Vagina (tissue), 2 donors: ENCODE measurements at regions not wholly inside any gene's neighbourhood (a gene's known extent, or its start where the extent isn't known, plus 50 kb on each side); places are given as distances from the start of the nearest gene placed in this dataset.

Experiments used
- DNase-seq, 2 donors: peaks; one replicate each; pipeline ENCODE4 v3.0.0-alpha.2; 2017; ENCODE audit errors: extremely low spot score in 2 of 2
- H3K27ac ChIP-seq: fragments of 200-600 bp; sonication (generic); one replicate; pipeline ENCODE4 v1.5.1; 2019
- H3K27me3 ChIP-seq: fragments of 200-600 bp; sonication (generic); one replicate; pipeline ENCODE4 v1.5.1; 2019
- H3K36me3 ChIP-seq, 2 donors: fragments of 200-600 bp; sonication (generic); one replicate each; pipeline ENCODE4 v1.5.1; 2017 to 2019
- H3K4me1 ChIP-seq: fragments of 200-600 bp; sonication (generic); one replicate; pipeline ENCODE4 v1.5.1; 2019
- H3K4me3 ChIP-seq, 2 donors: fragments of 200-600 bp; sonication (generic); 1 replicate in 1 of 2; 2 replicates in 1 of 2; pipeline ENCODE4 v1.5.1; 2016 to 2019
- H3K9me3 ChIP-seq: fragments of 200-600 bp; sonication (generic); one replicate; pipeline ENCODE4 v1.5.1; 2019
- CTCF ChIP-seq, 3 experiments: fragments of 450-650 bp in 2 of 3; fragments of 200-600 bp in 1 of 3; sonication (generic) in 1 of 3; IDR thresholded peaks; one replicate each; pipeline ENCODE4 v1.5.1; 2017 to 2019; ENCODE audit warnings: antibody characterized with exemption in 3 of 3, mild to moderate bottlenecking in 2 of 3, moderate library complexity in 2 of 3
- POLR2A ChIP-seq, 2 donors: fragments of 450-650 bp; IDR thresholded peaks; one replicate each; pipeline ENCODE4 v1.6.1; 2017; ENCODE audit warnings: antibody characterized with exemption in 2 of 2, mild to moderate bottlenecking in 2 of 2, moderate library complexity in 2 of 2
- POLR2AphosphoS5 ChIP-seq, 2 donors: sonication (generic); formaldehyde crosslinking; IDR thresholded peaks; one replicate each; pipeline ENCODE4 v1.9.0; 2017; ENCODE audit warnings: antibody characterized with exemption in 2 of 2, mild to moderate bottlenecking in 2 of 2, low read depth in 1 of 2; ENCODE audit not compliant: insufficient read depth in 1 of 2
- intact Hi-C: fragments of 100-400 bp; cut with DNase I; formaldehyde crosslinking; loops from one replicate; pipeline ENCODE4 v1.15.1; 2023

GRCh38 chr2:47237375-47238334, 61.3 kb upstream of the CALM2 start:
- H3K27me3 ChIP-seq: no peaks in the 10 kb centered on the region
- H3K9me3 ChIP-seq: no peaks in the 10 kb centered on the region
- intact Hi-C loops: no loop called here
- no peaks in the 10 kb centered on the region for H3K36me3 ChIP-seq
- TF ChIP-seq POLR2AphosphoS5 (IDR thresholded peaks at IDR 0.05; ENCODE audit: insufficient read depth in 1 of 2, low read depth in 1 of 2) (no peak), POLR2A (IDR thresholded peaks at IDR 0.05) (no peak), CTCF (IDR thresholded peaks at IDR 0.05) (no peak)
- no peak overlapping the region for H3K4me3 ChIP-seq
- H3K27ac ChIP-seq: no peak overlapping the region
- DNase-seq: no peak
- H3K4me1 ChIP-seq: no peaks in the 10 kb centered on the region

- Histone ChIP-seq H3K27ac (no peak overlapping the region), H3K4me1 (no peaks in the 10 kb centered on the region), H3K27me3 (no peaks in the 10 kb centered on the region), H3K9me3 (no peaks in the 10 kb centered on the region), H3K36me3 (no peaks in the 10 kb centered on the region), H3K4me3 (no peak overlapping the region)
- intact Hi-C loops: no loop called here
- DNase-seq: no peak
- TF ChIP-seq CTCF (IDR thresholded peaks at IDR 0.05) (no peak), POLR2A (IDR thresholded peaks at IDR 0.05) (no peak), POLR2AphosphoS5 (IDR thresholded peaks at IDR 0.05; ENCODE audit: insufficient read depth in 1 of 2, low read depth in 1 of 2) (no peak)
Observed at GRCh38 chr2:47236503-47237215, 60.3 kb upstream of the CALM2 start.

GRCh38 chr2:47235132-47235531, 58.8 kb upstream of the CALM2 start:
- intact Hi-C loops: no loop called here

GRCh38 chr2:47234456-47234855, 58.1 kb upstream of the CALM2 start:
- Histone ChIP-seq H3K9me3 (no peaks in the 10 kb centered on the region), H3K36me3 (no peaks in the 10 kb centered on the region), H3K27ac (no peak overlapping the region), H3K4me3 (no peak overlapping the region), H3K27me3 (no peaks in the 10 kb centered on the region), H3K4me1 (no peaks in the 10 kb centered on the region)
- TF ChIP-seq POLR2AphosphoS5 (IDR thresholded peaks at IDR 0.05; ENCODE audit: insufficient read depth in 1 of 2, low read depth in 1 of 2): no peak
- no peak for TF ChIP-seq CTCF (IDR thresholded peaks at IDR 0.05)
- TF ChIP-seq POLR2A (IDR thresholded peaks at IDR 0.05): no peak
- intact Hi-C loops: no loop called here
- DNase-seq: no peak

More at GRCh38 chr2:47235132-47235531, 58.8 kb upstream of the CALM2 start:
- no peak for DNase-seq
- Histone ChIP-seq H3K36me3 (no peaks in the 10 kb centered on the region), H3K27ac (no peak overlapping the region), H3K9me3 (no peaks in the 10 kb centered on the region), H3K4me1 (no peaks in the 10 kb centered on the region), H3K4me3 (no peak overlapping the region), H3K27me3 (no peaks in the 10 kb centered on the region)
- TF ChIP-seq POLR2AphosphoS5 (IDR thresholded peaks at IDR 0.05; ENCODE audit: insufficient read depth in 1 of 2, low read depth in 1 of 2) (no peak), CTCF (IDR thresholded peaks at IDR 0.05) (no peak), POLR2A (IDR thresholded peaks at IDR 0.05) (no peak)
